ENCODE measurements at regions not wholly inside any gene's neighbourhood (a gene's known extent, or its start where the extent isn't known, plus 50 kb on each side); places are given as distances from the start of the nearest gene placed in this dataset.

GRCh38 chr7:49400891-49401550 lies 372.4 kb upstream of the VWC2 start:
- no peak for DNase-seq (ENCODE audit: low spot score in 2 of 2, unreplicated experiment in 2 of 2)
- Mint-ChIP-seq H3K36me3 (no peaks in the 10 kb centered on the region), H3K27ac (no peak overlapping the region), H3K9me3 (no peaks in the 10 kb centered on the region), H3K4me1 (peaks cover 2% of the 10 kb centered on the region), H3K27me3 (ENCODE audit: low read depth) (no peaks in the 10 kb centered on the region), H3K4me3 (no peak overlapping the region)
- TF ChIP-seq, protein P1, sequence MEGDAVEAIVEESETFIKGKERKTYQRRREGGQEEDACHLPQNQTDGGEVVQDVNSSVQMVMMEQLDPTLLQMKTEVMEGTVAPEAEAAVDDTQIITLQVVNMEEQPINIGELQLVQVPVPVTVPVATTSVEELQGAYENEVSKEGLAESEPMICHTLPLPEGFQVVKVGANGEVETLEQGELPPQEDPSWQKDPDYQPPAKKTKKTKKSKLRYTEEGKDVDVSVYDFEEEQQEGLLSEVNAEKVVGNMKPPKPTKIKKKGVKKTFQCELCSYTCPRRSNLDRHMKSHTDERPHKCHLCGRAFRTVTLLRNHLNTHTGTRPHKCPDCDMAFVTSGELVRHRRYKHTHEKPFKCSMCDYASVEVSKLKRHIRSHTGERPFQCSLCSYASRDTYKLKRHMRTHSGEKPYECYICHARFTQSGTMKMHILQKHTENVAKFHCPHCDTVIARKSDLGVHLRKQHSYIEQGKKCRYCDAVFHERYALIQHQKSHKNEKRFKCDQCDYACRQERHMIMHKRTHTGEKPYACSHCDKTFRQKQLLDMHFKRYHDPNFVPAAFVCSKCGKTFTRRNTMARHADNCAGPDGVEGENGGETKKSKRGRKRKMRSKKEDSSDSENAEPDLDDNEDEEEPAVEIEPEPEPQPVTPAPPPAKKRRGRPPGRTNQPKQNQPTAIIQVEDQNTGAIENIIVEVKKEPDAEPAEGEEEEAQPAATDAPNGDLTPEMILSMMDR (IDR thresholded peaks at IDR 0.05; ENCODE audit: unreplicated experiment) = no peak

- TF ChIP-seq, protein P1 (IDR thresholded peaks at IDR 0.05; ENCODE audit: unreplicated experiment) = no peak
- no peaks in the 10 kb centered on the region for H3K36me3 Mint-ChIP-seq
- peaks cover 7% of the 10 kb centered on the region for H3K4me1 Mint-ChIP-seq
- H3K4me3 Mint-ChIP-seq = no peak overlapping the region
- no peak overlapping the region for H3K27ac Mint-ChIP-seq
- no peak for DNase-seq (ENCODE audit: low spot score in 2 of 2, unreplicated experiment in 2 of 2)
- H3K9me3 Mint-ChIP-seq = no peaks in the 10 kb centered on the region
- no peaks in the 10 kb centered on the region for H3K27me3 Mint-ChIP-seq (ENCODE audit: low read depth)
Observed at GRCh38 chr7:49403844-49404243, 369.6 kb upstream of the VWC2 start.

DNA sequence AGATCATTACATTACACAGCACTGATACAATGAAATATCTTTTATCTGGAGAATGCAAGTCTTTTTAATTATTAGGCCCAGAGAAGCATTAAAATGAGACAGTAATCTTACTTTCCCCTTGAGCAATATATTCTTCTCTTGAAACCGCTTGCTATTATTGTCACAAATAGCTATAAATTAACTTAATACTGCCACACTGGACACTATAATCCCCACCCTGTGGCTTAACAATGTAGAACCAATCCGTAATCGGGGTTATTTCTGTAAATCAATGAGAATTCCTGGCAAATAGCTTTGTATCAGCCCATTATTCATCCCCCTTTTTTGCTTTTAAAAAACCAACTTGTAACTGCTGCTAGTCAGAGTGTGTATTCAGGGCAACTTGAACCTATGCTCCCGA lies 366.2 kb upstream of the VWC2 start:
- Mint-ChIP-seq H3K9me3 (no peaks in the 10 kb centered on the region), H3K4me3 (no peak overlapping the region), H3K4me1 (peaks cover 12% of the 10 kb centered on the region), H3K27ac (no peak overlapping the region), H3K27me3 (ENCODE audit: low read depth) (peaks cover 4% of the 10 kb centered on the region), H3K36me3 (no peaks in the 10 kb centered on the region)
- TF ChIP-seq, protein P1 (IDR thresholded peaks at IDR 0.05; ENCODE audit: unreplicated experiment) = no peak
- DNase-seq (ENCODE audit: low spot score in 2 of 2, unreplicated experiment in 2 of 2) = no peak

DNA sequence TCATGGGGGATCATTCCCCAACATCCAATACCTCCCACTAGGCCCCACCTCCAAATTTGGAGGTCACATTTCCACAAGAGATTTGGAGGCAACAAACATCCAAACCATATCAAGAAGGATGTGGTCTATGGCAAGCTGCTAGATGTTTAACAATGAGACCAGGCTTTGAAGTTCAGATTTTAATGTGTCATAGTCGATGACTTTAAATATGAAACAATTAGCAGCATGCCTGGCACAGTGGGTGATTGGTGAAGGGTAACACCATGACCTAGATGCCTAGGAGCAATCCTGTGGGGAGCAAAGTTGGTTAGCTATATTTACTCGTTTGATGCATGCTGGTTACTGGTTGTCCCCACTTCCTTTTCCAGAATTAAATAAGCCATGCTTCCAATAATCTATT lies 356.4 kb upstream of the VWC2 start:
- H3K36me3 Mint-ChIP-seq = no peaks in the 10 kb centered on the region
- no peak for DNase-seq (ENCODE audit: low spot score in 2 of 2, unreplicated experiment in 2 of 2)
- peaks cover 14% of the 10 kb centered on the region for H3K4me1 Mint-ChIP-seq
- H3K27ac Mint-ChIP-seq = no peak overlapping the region
- no peak overlapping the region for H3K4me3 Mint-ChIP-seq
- peaks cover 4% of the 10 kb centered on the region for H3K9me3 Mint-ChIP-seq
- peaks cover 20% of the 10 kb centered on the region for H3K27me3 Mint-ChIP-seq (ENCODE audit: low read depth)
- TF ChIP-seq, protein P1 (IDR thresholded peaks at IDR 0.05; ENCODE audit: unreplicated experiment) = no peak

DNA sequence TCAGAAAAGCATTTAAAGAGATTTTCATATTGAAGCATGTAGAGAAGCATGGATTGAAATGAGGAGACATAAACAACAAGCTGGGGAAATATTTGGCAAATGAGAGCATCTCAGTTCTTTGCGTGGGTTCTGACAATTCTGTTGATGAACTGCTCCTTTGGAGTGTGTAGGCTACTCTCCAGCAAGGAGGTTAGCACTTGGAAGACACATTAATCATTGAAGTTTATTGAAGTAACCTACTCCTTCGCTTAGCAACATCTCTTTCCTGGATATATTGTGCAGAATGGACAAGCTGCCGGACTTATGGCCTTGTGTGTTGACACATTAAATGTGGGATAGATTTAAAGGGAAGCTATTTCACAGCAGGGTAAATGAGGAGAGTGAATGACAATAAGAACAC lies 354.5 kb upstream of the VWC2 start:
- peaks cover 4% of the 10 kb centered on the region for H3K9me3 Mint-ChIP-seq
- peaks cover 14% of the 10 kb centered on the region for H3K4me1 Mint-ChIP-seq
- DNase-seq (ENCODE audit: low spot score in 2 of 2, unreplicated experiment in 2 of 2) = no peak
- peaks cover 20% of the 10 kb centered on the region for H3K27me3 Mint-ChIP-seq (ENCODE audit: low read depth)
- no peak overlapping the region for H3K4me3 Mint-ChIP-seq
- no peaks in the 10 kb centered on the region for H3K36me3 Mint-ChIP-seq
- no peak overlapping the region for H3K27ac Mint-ChIP-seq
- TF ChIP-seq, protein P1 (IDR thresholded peaks at IDR 0.05; ENCODE audit: unreplicated experiment) = no peak

- TF ChIP-seq, protein P1 (IDR thresholded peaks at IDR 0.05; ENCODE audit: unreplicated experiment) = no peak
- no peak for DNase-seq (ENCODE audit: low spot score in 2 of 2, unreplicated experiment in 2 of 2)
- Mint-ChIP-seq H3K36me3 (no peaks in the 10 kb centered on the region), H3K27ac (no peak overlapping the region), H3K4me3 (no peak overlapping the region), H3K4me1 (peaks cover 19% of the 10 kb centered on the region), H3K9me3 (no peaks in the 10 kb centered on the region), H3K27me3 (ENCODE audit: low read depth) (peaks cover 14% of the 10 kb centered on the region)
Observed at GRCh38 chr7:49422564-49422963, 350.9 kb upstream of the VWC2 start.

All from mesothelial cell of epicardium (in vitro differentiated cells).